HepG2 (cell line): ENCODE measurements at regions not wholly inside any gene's neighbourhood (a gene's known extent, or its start where the extent isn't known, plus 50 kb on each side); places are given as distances from the start of the nearest gene placed in this dataset.
A peak's percentile ranks its signal among the peaks of the same experiment; 100 is the strongest.

Source experiments
- ATAC-seq: fragments of 200-7000 bp; cut with Tn5 transposase; 3 replicates; pipeline ENCODE4 v1.9.1; 2020; ENCODE audit warnings: mild to moderate bottlenecking, moderate library complexity
- BruUV-seq: library from RNA; stranded (reverse); fragments of 400-500 nt; replicated peaks from 2 replicates; lab custom pipeline; 2021; lab: Mats Ljungman, UMichigan
- CTCF ChIA-PET: fragments of 300-600 bp; formaldehyde crosslinking; extraction: SDS; loops from one replicate; lab custom pipeline; 2021; ENCODE audit warnings: low total read pairs, inconsistent platforms, low intra/inter-chr PET ratio; lab: Yijun Ruan, JAX
- POLR2A ChIA-PET: fragments of 350-600 bp; sonication (Branson Sonifier 250); formaldehyde crosslinking; loops from one replicate; lab custom pipeline; 2020; ENCODE audit warnings: antibody characterized with exemption, inconsistent platforms; lab: Yijun Ruan, JAX
- DNase-seq: peaks from one replicate; pipeline ENCODE4 v3.0.0-alpha.2; 2015; ENCODE audit warnings: low spot score
- FAIRE-seq: peaks from 3 replicates; lab custom pipeline; 2011; peaks lifted over from hg19 to GRCh38; lab: Jason Lieb, UNC
- H2AFZ ChIP-seq: one replicate; pipeline ENCODE4 v1.6.1; 2011; ENCODE audit warnings: low read length, inconsistent platforms
- H3K27ac ChIP-seq: fragments of 300-600 bp; 3 replicates; pipeline ENCODE4 v1.8.0; 2011; ENCODE audit warnings: mixed run types, mild to moderate bottlenecking, mixed read lengths, low read length, inconsistent platforms; ENCODE audit not compliant: insufficient read depth; ENCODE audit errors: extremely low read length
- H3K27me3 ChIP-seq, 2 experiments: fragments of 200-600 bp in 1 of 2; 2 replicates in 1 of 2; 3 replicates in 1 of 2; pipeline versions ENCODE4 v1.6.0 to v1.8.0; 2011; ENCODE audit warnings: low read length in 2 of 2, mild to moderate bottlenecking in 2 of 2, moderate library complexity in 2 of 2, inconsistent platforms in 1 of 2; ENCODE audit not compliant: insufficient read depth in 2 of 2, control insufficient read depth in 1 of 2
- H3K36me3 ChIP-seq, 2 experiments: fragments of 200-600 bp in 1 of 2; replicated peaks in 1 of 2; 2 replicates in 1 of 2; 3 replicates in 1 of 2; pipeline versions ENCODE4 v1.5.1 to v1.8.0; 2011; ENCODE audit warnings: low read length in 2 of 2, inconsistent platforms in 1 of 2; ENCODE audit not compliant: insufficient read depth in 2 of 2, control insufficient read depth in 1 of 2
- H3K4me1 ChIP-seq: 2 replicates; pipeline ENCODE4 v1.5.1; 2012; ENCODE audit warnings: low read length, inconsistent platforms; ENCODE audit not compliant: insufficient read depth
- H3K4me2 ChIP-seq: 2 replicates; pipeline ENCODE4 v1.6.0; 2011; ENCODE audit warnings: low read depth, low read length, inconsistent platforms
- H3K4me3 ChIP-seq, 3 experiments: fragments of 200-600 bp in 1 of 3; sonication (generic), shearing (Covaris generic) in 1 of 3; replicated peaks in 1 of 3; 2 replicates each; pipeline ENCODE4 v1.5.1; 2011 to 2016; ENCODE audit warnings: low read length in 3 of 3, inconsistent platforms in 2 of 3, low read depth in 2 of 3, mild to moderate bottlenecking in 2 of 3, control low read depth in 1 of 3, mixed read lengths in 1 of 3; ENCODE audit not compliant: insufficient read depth in 1 of 3
- H3K79me2 ChIP-seq: one replicate; pipeline ENCODE4 v1.6.1; 2011; ENCODE audit warnings: low read length, inconsistent platforms; ENCODE audit not compliant: insufficient read depth
- H3K9ac ChIP-seq: 2 replicates; pipeline ENCODE4 v1.6.0; 2011; ENCODE audit warnings: mild to moderate bottlenecking, low read depth, low read length, inconsistent platforms; ENCODE audit not compliant: insufficient read depth
- H3K9me3 ChIP-seq: 2 replicates; pipeline ENCODE4 v1.5.1; 2012; ENCODE audit warnings: mild to moderate bottlenecking, low read length
- H4K20me1 ChIP-seq: 2 replicates; pipeline ENCODE4 v1.6.0; 2011; ENCODE audit warnings: inconsistent platforms, mild to moderate bottlenecking, low read length, moderate library complexity; ENCODE audit not compliant: insufficient read depth
- ARNTL ChIP-seq: sonication (generic); formaldehyde crosslinking; IDR thresholded peaks from 2 replicates; pipeline ENCODE4 v1.4.0; 2020; ENCODE audit warnings: mild to moderate bottlenecking, missing genetic modification reagents
- GATA4 ChIP-seq: sonication (generic); IDR thresholded peaks from 2 replicates; pipeline ENCODE4 v1.6.1; 2016; ENCODE audit warnings: antibody characterized with exemption, low read depth, borderline replicate concordance
- MAFK ChIP-seq, 2 experiments: IDR thresholded peaks in 1 of 2; conservative IDR thresholded peaks in 1 of 2; 2 replicates each; pipeline ENCODE4 v1.6.1; 2011; ENCODE audit warnings: improper control_type of control experiment in 2 of 2, low read length in 2 of 2
- NBN ChIP-seq: fragments of 450-650 bp; conservative IDR thresholded peaks from 2 replicates; pipeline ENCODE4 v1.6.1; 2017
- REL ChIP-seq: sonication (generic); formaldehyde crosslinking; conservative IDR thresholded peaks from 2 replicates; pipeline ENCODE4 v1.8.0; 2022; ENCODE audit warnings: mild to moderate bottlenecking, missing genetic modification reagents, moderate library complexity
- RFXANK ChIP-seq: IDR thresholded peaks from 2 replicates; pipeline ENCODE4 v1.6.1; 2016
- YY1 ChIP-seq: IDR thresholded peaks from 2 replicates; pipeline ENCODE4 v1.6.1; 2011; ENCODE audit warnings: low read length, low read depth, moderate library complexity, mild to moderate bottlenecking; ENCODE audit not compliant: insufficient read depth, insufficient replicate concordance
- ZNF644 ChIP-seq: IDR thresholded peaks from 2 replicates; pipeline ENCODE4 v1.6.1; 2016; ENCODE audit warnings: low read depth
- ZNF672 ChIP-seq: sonication (generic); formaldehyde crosslinking; IDR thresholded peaks from 2 replicates; pipeline ENCODE4 v1.8.1; 2022; ENCODE audit warnings: missing genetic modification reagents
- WGBS: methylation state at CpG from one replicate; pipeline ENCODE4 v1.1.6; 2017; ENCODE audit warnings: low lambda C conversion rate; 5-methylcytosine and 5-hydroxymethylcytosine counted together
- in situ Hi-C: cut with HindIII; loops from 2 replicates; pipeline ENCODE4 v1.10.0; 2017; ENCODE audit warnings: low pct_unique_long_range_greater_than_20kb; ENCODE audit not compliant: extremely low pct_ligation_motif_present
- intact Hi-C: fragments of 100-400 bp; cut with micrococcal nuclease; formaldehyde crosslinking; loops from one replicate; pipeline ENCODE4 v1.10.0; 2022; ENCODE audit not compliant: unreplicated experiment
- TF ChIP-seq, protein P1 (sequence below): sonication (generic); formaldehyde crosslinking; conservative IDR thresholded peaks from 2 replicates; pipeline ENCODE4 v1.8.0; 2022; ENCODE audit warnings: low read depth, missing genetic modification reagents
- TF ChIP-seq, protein P2 (sequence below): IDR thresholded peaks from 2 replicates; pipeline ENCODE4 v1.6.1; 2012; ENCODE audit warnings: low read length, improper control_type of control experiment
- TF ChIP-seq, protein P3 (sequence below): IDR thresholded peaks from 2 replicates; pipeline ENCODE4 v1.6.1; 2016
- TF ChIP-seq, protein P4 (sequence below): sonication (generic); formaldehyde crosslinking; IDR thresholded peaks from 2 replicates; pipeline ENCODE4 v1.5.0; 2020; ENCODE audit warnings: missing genetic modification reagents

DNA sequence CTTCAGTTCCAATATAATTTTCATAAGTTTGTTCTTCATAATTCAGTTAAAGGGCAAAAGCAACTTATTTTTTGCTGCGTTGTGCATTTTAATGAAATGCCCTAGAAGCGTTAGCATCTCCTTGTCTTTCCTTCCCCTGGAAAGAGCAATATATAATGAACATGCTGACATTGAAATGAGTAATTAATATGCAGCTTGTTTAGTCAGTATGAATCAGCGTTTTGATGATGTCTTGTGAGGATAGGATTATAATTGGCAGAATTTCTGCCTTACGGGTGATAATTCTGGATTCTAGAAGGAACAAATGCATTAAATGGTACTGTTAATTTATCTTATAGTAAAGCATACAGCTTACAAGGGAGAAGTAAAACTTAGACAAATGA lies 152.3 kb upstream of the MMADHC start:
- no peak for FAIRE-seq
- no peak overlapping the region for H2AFZ ChIP-seq
- no peak for DNase-seq
- in situ Hi-C loops: no loop called here
- ATAC-seq: no peak
- H3K4me1 ChIP-seq: no peaks in the 10 kb centered on the region
- H3K79me2 ChIP-seq: no peaks in the 10 kb centered on the region
- H3K27ac ChIP-seq: no peak overlapping the region
- POLR2A ChIA-PET: no interaction called here
- no peaks in the 10 kb centered on the region for H4K20me1 ChIP-seq
- H3K27me3 ChIP-seq: no peaks in the 10 kb centered on the region
- no peak overlapping the region for H3K9ac ChIP-seq
- H3K4me2 ChIP-seq: no peak overlapping the region
- no peak overlapping the region for H3K4me3 ChIP-seq
- BruUV-seq: no TSS peak
- no peaks in the 10 kb centered on the region for H3K9me3 ChIP-seq
- no peaks in the 10 kb centered on the region for H3K36me3 ChIP-seq
- TF ChIP-seq ZNF644 (no peak), MAFK (conservative IDR thresholded peaks at IDR 0.05 in 1 of 2, IDR thresholded peaks at IDR 0.05 in 1 of 2; ENCODE audit: low read length in 2 of 2) (0 out of 4 replicates have a peak, but pooled peaks of 1 of the 2 experiments have one; percentile 19), YY1 (no peak)
- TF ChIP-seq, all 625 proteins: peak for 1
- intact Hi-C loops: no loop called here
- WGBS: 61% methylated on average over 4 of the region's 4 CpGs
- CTCF ChIA-PET: no interaction called here

DNA sequence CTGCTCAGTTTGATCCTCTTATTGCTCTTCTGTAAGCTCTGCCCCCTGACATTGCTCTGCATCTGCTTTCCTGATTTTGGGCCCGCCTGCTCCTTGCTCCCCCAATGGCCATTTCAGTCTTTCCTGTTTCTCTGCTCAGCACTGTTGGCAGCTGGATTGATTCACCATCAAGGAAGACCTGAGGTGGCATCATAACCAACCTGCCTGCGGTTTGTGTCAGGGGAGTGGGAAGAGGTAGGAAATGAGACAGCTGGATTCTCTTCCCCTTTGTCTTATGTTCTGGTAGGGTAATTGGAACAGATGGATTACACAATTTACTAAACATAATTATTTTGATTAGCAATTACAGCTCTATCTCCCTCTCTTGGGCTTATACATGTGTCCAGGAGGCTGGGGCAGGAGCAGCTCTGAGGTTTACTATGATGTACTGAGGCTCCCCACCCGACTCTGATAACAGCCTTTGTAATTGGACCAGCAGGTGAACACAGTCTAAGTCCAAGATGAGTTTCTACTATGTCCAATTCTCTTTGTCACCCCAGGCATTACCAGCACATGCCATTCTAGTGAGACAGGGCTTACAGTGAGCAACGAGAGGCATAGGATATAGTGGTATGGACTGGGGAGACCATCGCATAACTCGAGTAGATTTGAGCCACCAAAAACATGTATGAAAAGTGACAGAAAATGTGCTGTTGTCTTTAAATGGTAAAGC lies 151.8 kb upstream of the MMADHC start:
- Histone ChIP-seq H3K27me3 (no peaks in the 10 kb centered on the region), H3K9ac (no peak overlapping the region), H4K20me1 (no peaks in the 10 kb centered on the region), H3K27ac (no peak overlapping the region), H3K79me2 (no peaks in the 10 kb centered on the region), H3K36me3 (no peaks in the 10 kb centered on the region), H3K4me3 (no peak overlapping the region), H2AFZ (no peak overlapping the region), H3K4me2 (no peak overlapping the region), H3K4me1 (no peaks in the 10 kb centered on the region), H3K9me3 (no peaks in the 10 kb centered on the region)
- POLR2A ChIA-PET: no interaction called here
- no peak for ATAC-seq
- WGBS: 62% methylated on average over 6 of the region's 6 CpGs
- intact Hi-C loops (no loop called here), in situ Hi-C loops (no loop called here)
- BruUV-seq: no TSS peak
- CTCF ChIA-PET: no interaction called here
- DNase-seq: no peak
- FAIRE-seq: no peak
- TF ChIP-seq, protein P1, sequence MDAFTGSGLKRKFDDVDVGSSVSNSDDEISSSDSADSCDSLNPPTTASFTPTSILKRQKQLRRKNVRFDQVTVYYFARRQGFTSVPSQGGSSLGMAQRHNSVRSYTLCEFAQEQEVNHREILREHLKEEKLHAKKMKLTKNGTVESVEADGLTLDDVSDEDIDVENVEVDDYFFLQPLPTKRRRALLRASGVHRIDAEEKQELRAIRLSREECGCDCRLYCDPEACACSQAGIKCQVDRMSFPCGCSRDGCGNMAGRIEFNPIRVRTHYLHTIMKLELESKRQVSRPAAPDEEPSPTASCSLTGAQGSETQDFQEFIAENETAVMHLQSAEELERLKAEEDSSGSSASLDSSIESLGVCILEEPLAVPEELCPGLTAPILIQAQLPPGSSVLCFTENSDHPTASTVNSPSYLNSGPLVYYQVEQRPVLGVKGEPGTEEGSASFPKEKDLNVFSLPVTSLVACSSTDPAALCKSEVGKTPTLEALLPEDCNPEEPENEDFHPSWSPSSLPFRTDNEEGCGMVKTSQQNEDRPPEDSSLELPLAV (CRISPR knock-in tag): no peak
- TF ChIP-seq RFXANK (CRISPR knock-in tag) (no peak), REL (CRISPR knock-in tag) (no peak), ZNF672 (CRISPR knock-in tag) (no peak), ARNTL (CRISPR knock-in tag) (no peak), NBN (no peak), GATA4 (no peak)
- TF ChIP-seq, protein P2, sequence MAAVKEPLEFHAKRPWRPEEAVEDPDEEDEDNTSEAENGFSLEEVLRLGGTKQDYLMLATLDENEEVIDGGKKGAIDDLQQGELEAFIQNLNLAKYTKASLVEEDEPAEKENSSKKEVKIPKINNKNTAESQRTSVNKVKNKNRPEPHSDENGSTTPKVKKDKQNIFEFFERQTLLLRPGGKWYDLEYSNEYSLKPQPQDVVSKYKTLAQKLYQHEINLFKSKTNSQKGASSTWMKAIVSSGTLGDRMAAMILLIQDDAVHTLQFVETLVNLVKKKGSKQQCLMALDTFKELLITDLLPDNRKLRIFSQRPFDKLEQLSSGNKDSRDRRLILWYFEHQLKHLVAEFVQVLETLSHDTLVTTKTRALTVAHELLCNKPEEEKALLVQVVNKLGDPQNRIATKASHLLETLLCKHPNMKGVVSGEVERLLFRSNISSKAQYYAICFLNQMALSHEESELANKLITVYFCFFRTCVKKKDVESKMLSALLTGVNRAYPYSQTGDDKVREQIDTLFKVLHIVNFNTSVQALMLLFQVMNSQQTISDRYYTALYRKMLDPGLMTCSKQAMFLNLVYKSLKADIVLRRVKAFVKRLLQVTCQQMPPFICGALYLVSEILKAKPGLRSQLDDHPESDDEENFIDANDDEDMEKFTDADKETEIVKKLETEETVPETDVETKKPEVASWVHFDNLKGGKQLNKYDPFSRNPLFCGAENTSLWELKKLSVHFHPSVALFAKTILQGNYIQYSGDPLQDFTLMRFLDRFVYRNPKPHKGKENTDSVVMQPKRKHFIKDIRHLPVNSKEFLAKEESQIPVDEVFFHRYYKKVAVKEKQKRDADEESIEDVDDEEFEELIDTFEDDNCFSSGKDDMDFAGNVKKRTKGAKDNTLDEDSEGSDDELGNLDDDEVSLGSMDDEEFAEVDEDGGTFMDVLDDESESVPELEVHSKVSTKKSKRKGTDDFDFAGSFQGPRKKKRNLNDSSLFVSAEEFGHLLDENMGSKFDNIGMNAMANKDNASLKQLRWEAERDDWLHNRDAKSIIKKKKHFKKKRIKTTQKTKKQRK: no peak
- TF ChIP-seq, protein P3, sequence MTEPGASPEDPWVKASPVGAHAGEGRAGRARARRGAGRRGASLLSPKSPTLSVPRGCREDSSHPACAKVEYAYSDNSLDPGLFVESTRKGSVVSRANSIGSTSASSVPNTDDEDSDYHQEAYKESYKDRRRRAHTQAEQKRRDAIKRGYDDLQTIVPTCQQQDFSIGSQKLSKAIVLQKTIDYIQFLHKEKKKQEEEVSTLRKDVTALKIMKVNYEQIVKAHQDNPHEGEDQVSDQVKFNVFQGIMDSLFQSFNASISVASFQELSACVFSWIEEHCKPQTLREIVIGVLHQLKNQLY (CRISPR knock-in tag): no peak
- TF ChIP-seq, protein P4, sequence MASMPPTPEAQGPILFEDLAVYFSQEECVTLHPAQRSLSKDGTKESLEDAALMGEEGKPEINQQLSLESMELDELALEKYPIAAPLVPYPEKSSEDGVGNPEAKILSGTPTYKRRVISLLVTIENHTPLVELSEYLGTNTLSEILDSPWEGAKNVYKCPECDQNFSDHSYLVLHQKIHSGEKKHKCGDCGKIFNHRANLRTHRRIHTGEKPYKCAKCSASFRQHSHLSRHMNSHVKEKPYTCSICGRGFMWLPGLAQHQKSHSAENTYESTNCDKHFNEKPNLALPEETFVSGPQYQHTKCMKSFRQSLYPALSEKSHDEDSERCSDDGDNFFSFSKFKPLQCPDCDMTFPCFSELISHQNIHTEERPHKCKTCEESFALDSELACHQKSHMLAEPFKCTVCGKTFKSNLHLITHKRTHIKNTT (CRISPR knock-in tag): no peak
